ENCODE measurements at regions not wholly inside any gene's neighbourhood (a gene's known extent, or its start where the extent isn't known, plus 50 kb on each side); places are given as distances from the start of the nearest gene placed in this dataset.

DNA sequence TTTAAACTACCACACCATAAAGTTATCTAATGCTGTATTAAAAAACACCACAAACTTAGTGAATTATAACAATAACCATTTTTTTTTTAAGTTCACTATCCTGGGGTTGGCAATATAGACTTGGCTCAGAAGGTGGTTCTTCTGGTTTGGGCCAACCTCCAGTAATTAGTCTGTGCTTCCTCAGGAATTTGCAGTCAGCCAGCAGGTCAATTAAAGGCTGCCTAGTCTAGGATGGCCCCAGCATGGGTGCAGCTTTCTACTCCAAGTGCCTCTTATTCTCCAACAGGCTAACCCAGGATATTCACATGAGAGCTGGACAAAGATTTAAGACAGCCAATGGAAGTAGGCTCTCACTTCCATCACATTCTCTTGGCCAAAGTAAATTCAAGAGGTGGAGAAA is 379.1 kb upstream of the FIGN start:
- no peak for DNase-seq (ENCODE audit: low spot score)
- intact Hi-C loops (cut with DNase I), result no loop called here

DNA sequence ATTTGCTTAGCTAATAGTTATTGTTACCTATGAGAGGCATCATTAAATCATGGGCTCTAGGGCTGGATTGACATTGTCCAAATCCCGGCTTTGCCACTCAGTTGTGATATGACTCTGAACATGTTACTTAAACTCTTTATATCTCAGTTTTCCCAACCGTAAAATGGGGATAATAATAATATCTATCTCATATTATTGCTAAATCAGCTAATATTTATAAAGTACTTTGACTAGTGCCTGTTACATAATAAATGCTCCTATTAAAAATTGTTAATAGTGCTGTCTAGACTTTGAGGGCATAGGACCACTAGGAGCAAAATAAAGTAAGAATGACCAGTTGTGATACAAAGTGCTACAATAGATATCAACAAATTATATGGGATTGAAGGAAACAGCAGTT is 376.3 kb upstream of the FIGN start:
- intact Hi-C loops (cut with DNase I), result no loop called here
- DNase-seq (ENCODE audit: low spot score), result no peak

DNA sequence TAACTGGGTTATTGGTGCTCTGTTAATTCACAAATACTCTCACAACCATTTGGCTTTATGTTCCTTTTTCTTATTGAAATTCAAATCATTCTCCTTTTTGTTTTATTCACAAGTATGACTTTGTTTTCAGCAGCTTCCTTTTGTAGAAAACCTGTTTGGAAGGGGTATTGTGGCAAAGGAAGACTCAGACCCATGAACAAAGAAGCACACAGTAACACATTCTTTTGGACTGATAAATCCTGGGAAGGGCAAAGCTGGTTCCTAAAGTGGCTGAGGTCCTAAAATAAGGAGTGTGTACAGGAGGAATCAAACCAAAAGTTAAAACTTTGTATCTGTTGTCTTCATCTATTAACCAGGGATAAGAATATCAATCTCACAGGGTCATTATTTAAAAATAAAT is 374.7 kb upstream of the FIGN start:
- intact Hi-C loops (cut with DNase I), result no loop called here
- no peak for DNase-seq (ENCODE audit: low spot score)

DNA sequence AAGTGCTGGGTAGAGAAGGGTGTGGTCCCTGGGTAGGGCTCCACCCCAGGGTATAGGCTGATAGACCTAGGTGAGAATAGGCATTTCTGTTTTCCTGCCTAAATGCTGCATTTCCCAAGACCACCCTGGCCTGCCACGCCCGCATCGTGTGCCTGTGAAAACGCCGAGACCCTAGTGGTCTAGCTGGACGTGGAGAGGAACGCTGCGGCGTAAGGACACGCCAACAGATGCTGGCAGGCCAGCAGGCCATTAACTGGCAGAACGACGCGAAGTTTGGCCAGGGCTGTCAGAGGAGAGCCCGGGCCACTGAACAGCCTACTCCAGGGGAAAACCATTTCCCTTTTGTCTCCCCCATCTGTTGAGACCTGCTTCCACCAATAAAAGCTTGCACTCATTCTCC is 373.2 kb upstream of the FIGN start:
- DNase-seq (ENCODE audit: low spot score), result no peak
- intact Hi-C loops (cut with DNase I), result no loop called here

DNA sequence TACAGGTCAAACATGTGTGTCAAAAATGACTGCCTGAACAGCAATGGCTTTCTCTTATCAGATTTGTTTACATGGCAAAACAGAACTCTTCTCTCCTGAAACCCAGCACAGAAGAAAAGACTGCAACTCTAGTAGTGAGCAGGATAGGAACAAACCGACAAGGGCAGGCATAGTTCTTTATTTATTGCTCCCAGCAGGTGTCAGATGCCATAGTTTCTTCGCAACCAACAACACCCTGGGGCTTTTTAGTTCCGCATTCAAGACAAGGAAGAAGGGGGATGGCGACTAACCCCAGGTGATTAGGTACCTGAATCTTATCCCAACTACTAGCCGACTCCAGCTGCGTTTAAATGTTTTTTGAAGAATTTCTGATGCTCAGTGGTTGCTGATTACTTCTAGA is 367.5 kb upstream of the FIGN start:
- intact Hi-C loops (cut with DNase I), result no loop called here
- no peak for DNase-seq (ENCODE audit: low spot score)

DNA sequence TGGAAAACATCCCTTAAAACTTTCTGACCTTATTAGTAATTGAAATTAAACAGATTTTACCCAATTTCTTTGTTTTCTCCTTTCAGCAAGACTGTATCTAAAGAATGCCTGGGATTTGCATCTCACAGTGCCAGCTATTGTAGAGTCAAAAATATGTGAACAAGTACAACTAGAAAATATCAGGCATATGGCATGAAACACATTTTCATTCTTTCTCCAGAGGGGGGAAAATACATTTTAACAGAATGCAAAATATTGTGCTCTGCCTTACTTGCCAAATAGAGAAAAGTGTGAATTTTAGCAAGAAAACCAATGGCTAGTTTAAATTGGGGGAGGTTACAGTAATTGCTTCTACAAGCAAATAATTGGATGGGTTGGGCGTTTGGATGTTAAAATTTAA is 366.6 kb upstream of the FIGN start:
- no peak for DNase-seq (ENCODE audit: low spot score)
- intact Hi-C loops (cut with DNase I), result no loop called here

DNA sequence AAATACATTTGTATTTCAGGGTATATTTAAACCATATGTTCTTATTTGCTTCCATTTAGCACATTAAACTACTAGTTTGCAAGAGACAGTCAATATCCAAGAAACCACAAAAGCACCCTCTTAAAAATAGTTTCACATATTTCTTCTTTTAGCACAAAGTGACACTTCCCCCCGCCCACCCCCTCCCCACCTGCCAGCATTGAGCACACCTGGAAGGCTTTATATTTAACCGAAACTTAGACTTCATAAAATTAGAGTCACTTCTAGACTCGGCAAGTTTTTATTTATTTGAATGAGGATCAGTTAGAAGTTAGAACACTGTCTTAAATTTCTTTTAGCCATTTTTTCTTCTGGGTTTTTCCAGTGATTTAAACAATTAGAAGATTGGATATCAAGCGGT is 355.9 kb upstream of the FIGN start:
- DNase-seq (ENCODE audit: low spot score), result no peak
- intact Hi-C loops (cut with DNase I), result no loop called here

DNA sequence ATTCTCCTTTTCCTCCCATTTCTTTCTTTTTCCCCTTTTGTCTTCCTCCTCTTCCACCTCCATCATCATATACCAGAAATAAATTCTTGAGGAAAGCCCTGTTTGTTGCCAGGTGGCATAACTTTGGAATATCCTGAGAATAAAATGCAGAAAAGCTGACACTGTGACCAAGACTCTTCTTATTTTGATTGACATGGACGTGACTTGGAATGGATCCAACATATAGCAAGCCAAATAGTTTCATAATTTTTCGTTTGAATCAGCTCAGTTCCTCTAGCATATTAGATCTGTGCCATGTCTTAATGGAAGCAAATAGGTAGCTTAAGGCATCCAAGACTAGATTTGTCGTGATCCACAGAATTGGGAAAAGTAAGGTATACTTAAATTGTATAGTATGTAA is 354.7 kb upstream of the FIGN start:
- intact Hi-C loops (cut with DNase I), result no loop called here
- DNase-seq (ENCODE audit: low spot score), result no peak

DNA sequence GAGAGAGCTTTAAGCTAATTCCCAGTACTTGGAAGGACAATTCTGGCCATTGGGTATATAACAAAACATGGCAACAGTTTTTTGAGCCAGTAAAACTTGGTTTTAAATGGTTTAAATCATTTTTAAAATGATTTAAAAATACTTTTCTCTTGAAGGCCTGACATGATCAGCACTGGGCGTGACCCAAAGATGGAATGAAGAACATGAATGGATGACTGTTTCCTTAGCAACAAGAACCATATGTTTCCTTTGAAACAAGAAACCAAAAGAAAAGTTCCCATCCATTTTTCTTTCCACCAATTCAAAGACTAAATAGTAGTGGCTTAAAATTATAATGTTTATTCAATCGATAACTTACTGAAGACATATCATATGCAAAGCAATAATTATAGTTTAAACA is 348.3 kb upstream of the FIGN start:
- intact Hi-C loops (cut with DNase I), result no loop called here
- no peak for DNase-seq (ENCODE audit: low spot score)

DNA sequence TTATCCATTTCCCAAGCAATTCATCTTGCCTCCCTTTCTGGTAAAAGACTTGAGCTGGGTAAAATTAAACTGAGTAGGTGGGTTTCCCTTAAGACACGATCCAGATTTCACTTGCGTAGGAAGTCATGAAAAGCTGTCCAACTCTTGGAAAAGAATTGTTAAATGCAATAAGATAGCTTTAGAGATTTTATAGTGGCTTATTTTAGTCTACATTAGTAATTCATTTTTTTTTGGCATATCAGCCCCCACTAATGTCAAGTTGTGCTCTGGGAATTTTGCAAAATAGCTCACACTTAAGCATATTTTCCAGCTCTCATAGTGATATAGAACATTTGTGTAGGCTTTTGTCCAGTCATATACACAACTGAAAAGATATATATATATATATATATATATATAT is 344.7 kb upstream of the FIGN start:
- intact Hi-C loops (cut with DNase I), result no loop called here
- DNase-seq (ENCODE audit: low spot score), result no peak

DNA sequence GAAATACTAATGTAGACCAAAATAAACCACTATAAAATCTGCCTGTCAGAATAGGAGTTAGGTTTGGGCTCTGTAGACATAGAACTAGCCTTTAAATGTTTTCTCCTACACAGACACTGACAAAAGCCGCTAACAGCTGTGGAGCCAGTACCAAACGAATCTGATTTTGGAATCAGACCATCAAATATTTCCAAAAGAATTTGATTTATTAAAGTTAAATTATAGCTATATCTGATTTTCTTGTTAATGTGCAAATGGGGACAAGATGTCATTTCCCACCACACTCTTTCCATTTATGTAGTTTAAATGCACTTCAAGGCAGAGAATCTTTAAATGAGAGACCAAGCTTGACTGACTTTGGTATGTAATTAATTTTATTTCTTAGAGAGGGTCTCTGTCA is 343.4 kb upstream of the FIGN start:
- DNase-seq (ENCODE audit: low spot score), result no peak
- intact Hi-C loops (cut with DNase I), result no loop called here

DNA sequence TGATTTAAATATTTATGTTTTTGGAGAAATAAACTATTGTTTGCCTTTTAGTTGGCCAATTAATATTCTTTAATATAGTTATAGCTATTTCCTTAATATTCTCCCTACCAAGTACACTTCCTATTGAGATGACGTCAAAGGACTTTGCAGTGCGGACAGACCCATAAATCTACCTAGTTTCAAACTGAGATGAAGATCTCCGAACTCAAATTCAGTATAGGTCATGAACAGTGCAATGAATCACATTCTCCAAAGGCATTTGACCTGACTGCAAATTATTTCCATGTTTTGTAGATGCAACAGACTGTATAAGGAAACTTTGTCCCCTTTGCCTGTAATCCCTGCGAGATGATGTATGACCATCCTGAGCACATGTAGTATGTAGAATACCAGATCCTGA is 342.6 kb upstream of the FIGN start:
- intact Hi-C loops (cut with DNase I), result no loop called here
- DNase-seq (ENCODE audit: low spot score), result no peak

DNA sequence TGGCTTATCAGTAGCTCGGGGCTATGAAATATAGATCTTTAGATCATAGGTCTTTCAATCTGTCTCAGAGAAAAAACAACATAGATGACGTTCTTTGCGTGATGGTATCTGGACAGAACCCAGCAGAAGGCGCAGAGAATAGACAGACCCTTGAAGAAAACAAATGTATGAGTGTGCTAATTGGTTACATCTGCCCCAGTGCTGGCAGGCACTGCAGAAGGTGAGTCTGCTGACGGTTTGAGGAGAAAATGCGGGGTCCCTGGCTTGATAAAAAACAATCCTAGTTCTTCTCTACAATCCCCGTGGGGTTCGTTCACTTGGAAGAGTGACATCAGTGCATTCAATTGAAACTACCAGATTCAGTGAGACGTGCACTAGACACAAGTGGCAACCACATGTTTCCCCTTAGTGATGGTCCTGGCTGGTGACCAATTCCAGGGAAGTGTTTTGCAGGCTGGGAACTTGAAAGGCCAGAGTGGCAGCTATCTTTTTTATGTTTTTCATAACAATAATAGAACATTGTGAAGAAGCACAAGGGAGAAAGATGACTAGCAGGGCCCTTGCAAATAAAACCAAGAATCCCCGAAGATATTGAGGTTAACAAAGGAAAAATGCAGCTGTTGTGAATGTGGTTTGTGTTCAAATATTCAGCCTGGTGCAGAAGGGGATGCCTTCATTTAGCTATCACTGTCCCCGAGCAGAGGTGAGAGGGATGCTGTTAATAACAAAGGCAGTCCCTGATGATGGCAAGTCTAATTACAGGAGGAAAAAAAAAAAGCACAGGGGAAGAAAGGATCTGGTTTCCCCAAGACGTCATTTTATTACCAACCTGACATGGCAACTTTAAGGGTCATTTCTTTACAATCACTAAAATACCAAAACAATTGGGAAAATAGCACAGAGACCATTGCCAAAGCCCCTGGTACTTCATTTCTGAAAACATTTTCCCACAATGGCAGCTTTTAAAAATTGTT is 337.6 kb upstream of the FIGN start:
- intact Hi-C loops (cut with DNase I), result no loop called here
- DNase-seq (ENCODE audit: low spot score), result no peak

DNA sequence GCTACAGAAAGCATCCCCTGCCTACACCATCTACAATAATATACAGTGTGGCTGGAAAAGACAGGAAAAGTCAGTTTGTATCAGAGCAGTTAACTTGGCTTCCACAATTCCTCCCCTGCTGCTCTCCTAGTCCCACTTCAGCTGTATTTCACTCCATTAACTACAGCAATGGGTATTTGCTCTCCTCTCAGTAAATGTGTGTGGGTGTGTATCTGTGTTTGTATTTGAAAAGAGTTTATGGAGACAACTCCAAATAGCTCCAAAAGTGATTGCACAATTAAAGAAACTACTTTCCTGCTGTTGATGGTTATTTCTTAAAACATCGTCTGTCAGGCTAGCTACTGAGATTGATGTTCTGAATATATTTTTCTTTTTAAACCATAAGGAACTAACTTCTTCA is 333.7 kb upstream of the FIGN start:
- intact Hi-C loops (cut with DNase I), result no loop called here
- no peak for DNase-seq (ENCODE audit: low spot score)

DNA sequence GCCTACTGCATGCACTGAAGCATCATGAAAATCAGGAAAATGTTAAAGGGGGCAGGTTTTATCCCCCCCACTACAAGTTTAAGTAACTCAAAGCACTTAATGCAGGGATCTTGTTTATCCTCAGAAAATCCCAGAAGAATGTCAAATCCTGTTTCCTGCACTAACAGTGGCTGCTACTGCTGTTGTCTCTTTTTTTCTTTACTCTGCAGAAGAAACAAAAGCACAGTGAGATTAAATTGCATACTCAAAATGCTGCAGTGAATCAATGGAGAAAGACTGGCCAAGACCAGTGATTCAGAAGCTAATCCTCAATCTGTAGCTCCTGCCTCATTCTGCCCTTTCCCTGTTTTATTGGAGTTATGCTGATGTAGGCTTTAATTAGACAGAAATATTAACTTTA is 332.3 kb upstream of the FIGN start:
- DNase-seq (ENCODE audit: low spot score), result no peak
- intact Hi-C loops (cut with DNase I), result no loop called here

DNA sequence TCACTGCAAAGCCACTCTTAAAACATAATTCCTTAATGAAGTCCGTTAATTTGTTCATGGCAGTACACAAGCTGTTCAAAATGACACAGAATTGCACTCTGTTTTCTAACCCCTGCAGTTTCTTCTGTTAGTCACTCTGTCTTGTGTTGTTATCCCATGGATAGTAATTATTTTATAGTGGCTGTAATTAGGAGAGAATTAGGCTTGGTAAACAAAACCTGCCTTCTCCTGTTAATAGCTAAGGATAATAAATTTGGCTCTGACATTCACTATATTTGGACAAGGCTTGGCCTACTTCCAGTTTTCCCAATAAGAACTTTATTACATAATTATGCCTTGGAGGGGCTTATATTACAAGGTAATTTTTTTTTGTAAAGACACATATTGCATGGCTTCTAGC is 330.3 kb upstream of the FIGN start:
- intact Hi-C loops (cut with DNase I), result no loop called here
- DNase-seq (ENCODE audit: low spot score), result no peak

DNA sequence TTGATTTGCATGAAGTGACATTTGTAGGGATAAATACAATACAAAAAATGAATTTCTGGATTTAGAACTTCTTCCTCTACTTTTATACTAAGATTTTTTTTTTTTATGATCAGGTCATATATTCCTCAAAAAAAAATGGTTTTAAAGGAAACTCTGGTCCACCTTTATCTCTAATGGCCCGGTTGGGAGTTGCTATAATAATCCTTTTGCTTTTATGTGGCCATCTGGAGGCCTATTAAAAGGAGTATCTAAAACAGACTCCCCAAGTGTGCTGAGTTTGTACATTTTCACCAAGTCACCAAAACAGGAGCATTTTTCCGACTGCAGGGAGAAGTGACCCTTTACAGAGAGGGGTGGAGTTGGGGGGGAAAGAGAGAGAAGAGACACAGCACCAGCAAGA is 329.2 kb upstream of the FIGN start:
- intact Hi-C loops (cut with DNase I), result no loop called here
- no peak for DNase-seq (ENCODE audit: low spot score)

DNA sequence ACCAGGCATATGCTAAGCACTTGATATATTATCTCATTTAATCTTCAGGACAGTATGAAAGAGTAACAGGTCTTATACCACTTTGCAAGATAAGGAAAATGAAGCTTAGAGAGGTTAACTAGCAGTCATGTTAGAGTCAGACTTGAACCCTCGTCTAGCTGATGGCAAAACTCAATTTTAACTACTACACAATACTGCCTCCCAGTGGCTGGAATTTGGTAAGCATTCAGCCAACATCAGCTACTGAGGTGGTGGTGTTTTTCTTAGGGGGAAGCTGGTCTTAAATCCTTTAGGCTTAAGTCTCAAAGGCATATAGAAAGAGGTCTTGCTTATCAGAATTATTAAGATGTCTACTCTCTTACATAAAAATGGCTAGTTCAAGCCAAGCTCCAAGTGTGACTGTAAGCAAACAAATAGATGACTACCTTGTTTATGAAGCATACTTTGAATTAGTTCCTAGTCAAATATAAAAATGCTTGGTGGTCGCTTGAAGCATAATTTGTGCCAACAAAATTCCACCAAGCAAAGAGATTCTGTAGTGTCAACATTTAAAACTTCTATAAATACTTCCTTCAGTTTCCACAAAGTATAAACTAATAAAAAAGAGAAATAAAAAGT is 325.4 kb upstream of the FIGN start:
- no peak for DNase-seq (ENCODE audit: low spot score)
- intact Hi-C loops (cut with DNase I), result loop anchor here (2.0 kb wide), 1 partner anchor 712 kb away; no protein-coding TSS in a partner anchor

DNA sequence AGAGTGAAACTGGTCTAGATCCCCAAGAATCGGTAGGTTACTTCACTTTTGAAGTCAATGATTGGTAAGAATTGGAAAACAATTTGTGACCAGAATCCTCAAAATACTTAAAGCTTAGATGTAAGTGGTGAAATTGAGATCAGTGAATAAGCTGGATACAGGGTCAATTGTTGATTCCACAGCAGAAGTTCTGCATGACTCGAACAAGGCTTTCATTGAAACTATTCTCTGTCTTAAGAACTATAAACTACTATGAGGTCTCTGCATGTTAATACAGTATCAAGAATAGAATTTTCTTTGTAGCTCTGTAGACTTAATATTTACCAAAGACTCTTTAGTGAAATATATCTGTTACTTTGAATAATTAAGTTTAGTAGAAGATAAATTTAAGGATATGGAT is 324.2 kb upstream of the FIGN start:
- DNase-seq (ENCODE audit: low spot score), result no peak
- intact Hi-C loops (cut with DNase I), result loop anchor here (2.0 kb wide), 1 partner anchor 711 kb away; no protein-coding TSS in a partner anchor

DNA sequence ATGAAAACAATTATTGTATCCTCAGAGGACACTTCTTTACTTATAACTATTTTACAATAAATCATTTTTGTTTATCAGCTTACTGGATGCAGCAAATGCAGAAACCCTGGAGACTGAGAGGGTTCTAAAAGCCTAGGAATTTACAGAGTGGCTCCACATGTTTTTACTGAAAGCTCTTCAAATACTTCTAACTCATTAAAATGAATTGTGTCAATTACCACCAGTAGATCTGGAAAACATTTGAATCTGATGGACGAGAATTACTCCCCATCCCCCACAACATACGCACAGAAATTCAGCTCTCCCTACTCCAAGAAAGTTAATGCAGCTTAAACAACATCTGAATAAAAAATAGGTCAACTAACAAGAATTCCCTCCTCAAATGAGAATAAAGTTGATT is 319.8 kb upstream of the FIGN start:
- intact Hi-C loops (cut with DNase I), result no loop called here
- DNase-seq (ENCODE audit: low spot score), result no peak

DNA sequence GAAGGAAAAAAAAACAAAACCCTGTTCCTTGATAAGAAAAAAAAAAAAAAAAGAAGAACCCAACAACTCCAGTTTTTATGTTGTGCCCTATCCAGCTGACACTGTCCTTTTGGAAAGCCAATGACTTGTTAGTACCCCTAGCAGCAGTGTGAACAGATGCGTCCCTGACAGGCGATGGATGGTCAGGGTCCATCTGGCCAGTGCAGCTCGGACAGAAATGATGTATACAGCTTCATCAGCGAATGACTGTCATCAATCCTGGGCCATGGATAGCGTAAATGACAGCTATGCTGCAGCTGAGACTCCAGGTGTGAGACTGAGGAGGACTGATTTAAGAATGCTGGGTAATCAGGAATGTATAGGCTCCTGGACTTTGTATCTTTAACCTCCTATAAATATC is 318.8 kb upstream of the FIGN start:
- intact Hi-C loops (cut with DNase I), result no loop called here
- DNase-seq (ENCODE audit: low spot score), result no peak
